Stimulated activated CD4-positive, alpha-beta T cell treated with anti-CD3 and anti-CD28 coated beads, Interleukin-1b, Interleukin-23, amount 100 ng/mL, for 48 hours (primary cell): ENCODE measurements at regions not wholly inside any gene's neighbourhood (a gene's known extent, or its start where the extent isn't known, plus 50 kb on each side); places are given as distances from the start of the nearest gene placed in this dataset.
"Not testable (repeated sequence)": the region's sequence is repeated elsewhere in the genome, so short reads cannot be mapped to it uniquely, and the experiment has no call there.

Source experiments
- DNase-seq: peaks from one replicate; pipeline ENCODE4 v3.0.0-alpha.2; 2020

GRCh38 chr1:213418268-213419071 lies 367.4 kb downstream of the RPS6KC1 start:
- no peak for DNase-seq

GRCh38 chr1:213419401-213420030 lies 368.5 kb downstream of the RPS6KC1 start:
- no peak for DNase-seq

- DNase-seq, result not testable (repeated sequence)
These were observed 370.1 kb downstream of the RPS6KC1 start for GRCh38 chr1:213421178-213421577.

GRCh38 chr1:213423041-213423440 lies 372.0 kb downstream of the RPS6KC1 start:
- DNase-seq, result no peak

- no peak for DNase-seq
These were observed 372.6 kb downstream of the RPS6KC1 start for GRCh38 chr1:213423605-213424004.

GRCh38 chr1:213425376-213426030 lies 374.5 kb downstream of the RPS6KC1 start:
- no peak for DNase-seq

GRCh38 chr1:213429642-213430041 lies 378.6 kb downstream of the RPS6KC1 start:
- DNase-seq, result no peak

GRCh38 chr1:213435715-213436114 lies 384.7 kb downstream of the RPS6KC1 start:
- DNase-seq, result no peak

GRCh38 chr1:213438339-213438738 lies 387.3 kb downstream of the RPS6KC1 start:
- DNase-seq, result no peak

GRCh38 chr1:213439703-213440102 lies 388.7 kb downstream of the RPS6KC1 start:
- DNase-seq, result no peak

GRCh38 chr1:213440766-213441165 lies 389.7 kb downstream of the RPS6KC1 start:
- DNase-seq, result no peak

GRCh38 chr1:213443415-213443814 lies 392.4 kb downstream of the RPS6KC1 start:
- DNase-seq, result no peak

- no peak for DNase-seq
These were observed 393.2 kb downstream of the RPS6KC1 start for GRCh38 chr1:213444224-213444623.

GRCh38 chr1:213446496-213446895 lies 395.5 kb downstream of the RPS6KC1 start:
- DNase-seq, result no peak

GRCh38 chr1:213448360-213448759 lies 397.3 kb downstream of the RPS6KC1 start:
- no peak for DNase-seq

- no peak for DNase-seq
These were observed 397.7 kb downstream of the RPS6KC1 start for GRCh38 chr1:213448776-213449175.

- no peak for DNase-seq
These were observed 401.5 kb downstream of the RPS6KC1 start for GRCh38 chr1:213452501-213452900.

- DNase-seq, result no peak
These were observed 406.1 kb downstream of the RPS6KC1 start for GRCh38 chr1:213457186-213457585.

- no peak for DNase-seq
These were observed 406.7 kb downstream of the RPS6KC1 start for GRCh38 chr1:213457733-213458132.

- not testable (repeated sequence) for DNase-seq
These were observed 411.3 kb downstream of the RPS6KC1 start for GRCh38 chr1:213462374-213462773.

GRCh38 chr1:213464786-213465460 lies 413.9 kb downstream of the RPS6KC1 start:
- DNase-seq, result no peak

- no peak for DNase-seq
These were observed 415.5 kb downstream of the RPS6KC1 start for GRCh38 chr1:213466541-213466940.

GRCh38 chr1:213474054-213474453 lies 423.0 kb downstream of the RPS6KC1 start:
- DNase-seq, result no peak
